ENCODE measurements at regions not wholly inside any gene's neighbourhood (a gene's known extent, or its start where the extent isn't known, plus 50 kb on each side); places are given as distances from the start of the nearest gene placed in this dataset.

DNA sequence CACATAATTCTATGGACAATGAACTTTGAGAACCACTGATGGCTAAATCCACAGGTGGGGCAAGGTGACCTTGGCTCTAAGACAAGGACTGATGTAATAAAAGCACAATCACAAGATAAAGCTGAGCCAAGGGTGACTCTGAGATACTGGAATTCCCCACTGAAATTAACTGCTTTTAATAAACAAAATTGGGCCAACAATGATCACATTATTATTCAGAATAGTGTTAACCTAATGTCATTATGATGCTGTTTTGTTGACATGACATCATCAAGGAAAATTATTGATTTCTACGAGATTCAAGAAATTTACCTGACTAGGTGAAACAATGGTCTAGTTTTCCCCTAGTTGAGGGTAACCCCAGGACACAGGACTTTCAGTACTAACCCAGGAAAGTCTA lies 273.7 kb upstream of the NFIA start:
- no peak for TF ChIP-seq POLR2AphosphoS5 (IDR thresholded peaks at IDR 0.05; ENCODE audit: borderline replicate concordance, low read depth, low read length)
- no peak for TF ChIP-seq EZH2 (IDR thresholded peaks at IDR 0.05)
- no peak for TF ChIP-seq FOXP2 (optimal IDR thresholded peaks at IDR 0.05; ENCODE audit: control extremely low read depth, extremely low read length, insufficient read depth)

Data from SK-N-MC (cell line).